Thymus (tissue), 11 donors: ENCODE measurements at regions not wholly inside any gene's neighbourhood (a gene's known extent, or its start where the extent isn't known, plus 50 kb on each side); places are given as distances from the start of the nearest gene placed in this dataset.

Source experiments
- DNase-seq, 9 donors: peaks; one replicate each; pipeline ENCODE4 v3.0.0-alpha.2; 2013; ENCODE audit warnings: low spot score in 9 of 9, low read depth in 6 of 9, missing footprints in 1 of 9
- H3K27ac ChIP-seq, 2 donors: one replicate each; pipeline ENCODE4 v1.5.1; 2013; ENCODE audit warnings: control low read depth in 1 of 2, low read depth in 1 of 2, low read length in 1 of 2, mild to moderate bottlenecking in 1 of 2, moderate library complexity in 1 of 2
- H3K27me3 ChIP-seq, 2 donors: one replicate each; pipeline ENCODE4 v1.5.1; 2013; ENCODE audit warnings: low read length in 1 of 2; ENCODE audit not compliant: control insufficient read depth in 2 of 2, insufficient read depth in 1 of 2
- H3K36me3 ChIP-seq, 2 donors: one replicate each; pipeline ENCODE4 v1.5.1; 2013; ENCODE audit warnings: low read length in 1 of 2, mild to moderate bottlenecking in 1 of 2, moderate library complexity in 1 of 2; ENCODE audit not compliant: control insufficient read depth in 2 of 2, insufficient read depth in 2 of 2
- H3K4me1 ChIP-seq, 2 donors: one replicate each; pipeline ENCODE4 v1.5.1; 2013; ENCODE audit warnings: low read length in 2 of 2; ENCODE audit not compliant: control insufficient read depth in 2 of 2, insufficient read depth in 2 of 2
- H3K4me3 ChIP-seq, 2 donors: one replicate each; pipeline ENCODE4 v1.5.1; 2013; ENCODE audit warnings: low read length in 2 of 2, control low read depth in 1 of 2, mild to moderate bottlenecking in 1 of 2
- H3K9me3 ChIP-seq, 2 donors: one replicate each; pipeline ENCODE4 v1.5.1; 2013; ENCODE audit warnings: low read length in 1 of 2, mild to moderate bottlenecking in 1 of 2; ENCODE audit not compliant: control insufficient read depth in 2 of 2, insufficient read depth in 1 of 2
- WGBS: extraction: QIAGEN DNeasy Blood & Tissue Kit; methylation state at CpG from one replicate; pipeline ENCODE4 v1.1.7; 2013; 5-methylcytosine and 5-hydroxymethylcytosine counted together
- donor health status: healthy.

GRCh38 chr18:75158465-75159237 is 50.3 kb downstream of the PTGR3 start:
- Histone ChIP-seq H3K27me3 (peaks cover 0 to 2% of the 10 kb centered on the region in 2 donors), H3K4me1 (peaks cover 0 to 3% of the 10 kb centered on the region in 2 donors), H3K4me3 (no peak overlapping the region), H3K27ac (no peak overlapping the region), H3K36me3 (no peaks in the 10 kb centered on the region), H3K9me3 (peaks cover 0 to 12% of the 10 kb centered on the region in 2 donors)
- WGBS, result 96% methylated on average over 24 of the region's 24 CpGs
- no peak for DNase-seq

- Histone ChIP-seq H3K27me3 (peaks cover 0 to 2% of the 10 kb centered on the region in 2 donors), H3K27ac (no peak overlapping the region), H3K9me3 (peaks cover 0 to 13% of the 10 kb centered on the region in 2 donors), H3K4me1 (peaks cover 0 to 3% of the 10 kb centered on the region in 2 donors), H3K4me3 (no peak overlapping the region), H3K36me3 (no peaks in the 10 kb centered on the region)
- WGBS, result 97% methylated on average over 12 of the region's 12 CpGs
- DNase-seq, result no peak
These were observed 51.1 kb downstream of the PTGR3 start for GRCh38 chr18:75157851-75158250.

GRCh38 chr18:75157381-75157780 is 51.6 kb downstream of the PTGR3 start:
- Histone ChIP-seq H3K9me3 (peaks cover 0 to 13% of the 10 kb centered on the region in 2 donors), H3K27ac (no peak overlapping the region), H3K4me3 (no peak overlapping the region), H3K4me1 (peaks cover 0 to 3% of the 10 kb centered on the region in 2 donors), H3K36me3 (no peaks in the 10 kb centered on the region), H3K27me3 (peaks cover 0 to 2% of the 10 kb centered on the region in 2 donors)
- WGBS, result 97% methylated on average over 12 of the region's 12 CpGs
- no peak for DNase-seq

GRCh38 chr18:75156831-75157230 is 52.1 kb downstream of the PTGR3 start:
- Histone ChIP-seq H3K9me3 (peaks cover 0 to 13% of the 10 kb centered on the region in 2 donors), H3K36me3 (no peaks in the 10 kb centered on the region), H3K27me3 (peaks cover 0 to 2% of the 10 kb centered on the region in 2 donors), H3K27ac (no peak overlapping the region), H3K4me1 (peaks cover 0 to 3% of the 10 kb centered on the region in 2 donors), H3K4me3 (no peak overlapping the region)
- DNase-seq, result no peak
- WGBS, result 97% methylated on average over 5 of the region's 5 CpGs

GRCh38 chr18:75156139-75156750 is 52.7 kb downstream of the PTGR3 start:
- Histone ChIP-seq H3K36me3 (no peaks in the 10 kb centered on the region), H3K9me3 (peaks cover 0 to 13% of the 10 kb centered on the region in 2 donors), H3K27ac (no peak overlapping the region), H3K4me3 (no peak overlapping the region), H3K27me3 (peaks cover 0 to 2% of the 10 kb centered on the region in 2 donors), H3K4me1 (no peaks in the 10 kb centered on the region)
- DNase-seq, result no peak
- 95% methylated on average over 24 of the region's 24 CpGs for WGBS

- Histone ChIP-seq H3K36me3 (no peaks in the 10 kb centered on the region), H3K9me3 (peaks cover 0 to 13% of the 10 kb centered on the region in 2 donors), H3K4me3 (no peak overlapping the region), H3K4me1 (no peaks in the 10 kb centered on the region), H3K27me3 (no peaks in the 10 kb centered on the region), H3K27ac (no peak overlapping the region)
- WGBS, result 97% methylated on average over 19 of the region's 19 CpGs
- DNase-seq, result no peak
These were observed 53.9 kb downstream of the PTGR3 start for GRCh38 chr18:75154997-75155396.

- DNase-seq, result no peak
- WGBS, result 98% methylated on average over 6 of the region's 6 CpGs
These were observed 54.7 kb downstream of the PTGR3 start for GRCh38 chr18:75154259-75154658.

GRCh38 chr18:75143851-75144250 is 65.1 kb downstream of the PTGR3 start:
- Histone ChIP-seq H3K36me3 (no peaks in the 10 kb centered on the region), H3K9me3 (no peaks in the 10 kb centered on the region), H3K4me3 (no peak overlapping the region), H3K4me1 (no peaks in the 10 kb centered on the region), H3K27me3 (peaks cover 0 to 2% of the 10 kb centered on the region in 2 donors), H3K27ac (no peak overlapping the region)
- WGBS, result 98% methylated on average over 2 of the region's 2 CpGs
- no peak for DNase-seq

More at GRCh38 chr18:75154259-75154658, 54.7 kb downstream of the PTGR3 start:
- Histone ChIP-seq H3K4me1 (no peaks in the 10 kb centered on the region), H3K27me3 (no peaks in the 10 kb centered on the region), H3K9me3 (peaks cover 0 to 13% of the 10 kb centered on the region in 2 donors), H3K36me3 (no peaks in the 10 kb centered on the region), H3K4me3 (no peak overlapping the region), H3K27ac (no peak overlapping the region)

- Histone ChIP-seq H3K27ac (no peak overlapping the region), H3K27me3 (peaks cover 0 to 2% of the 10 kb centered on the region in 2 donors), H3K9me3 (no peaks in the 10 kb centered on the region), H3K4me1 (no peaks in the 10 kb centered on the region), H3K4me3 (no peak overlapping the region), H3K36me3 (no peaks in the 10 kb centered on the region)
- WGBS, result 95% methylated on average over 10 of the region's 10 CpGs
- no peak for DNase-seq
These were observed 66.3 kb downstream of the PTGR3 start for GRCh38 chr18:75142677-75143076.
